DOHH2 (cell line): ENCODE measurements at regions not wholly inside any gene's neighbourhood (a gene's known extent, or its start where the extent isn't known, plus 50 kb on each side); places are given as distances from the start of the nearest gene placed in this dataset.

Experiments used
- H3F3A ChIP-seq: fragments of 200-600 bp; sonication (generic), shearing (Covaris generic); 2 replicates; pipeline ENCODE4 v1.6.0; 2016; ENCODE audit warnings: antibody characterized with exemption, mild to moderate bottlenecking; ENCODE audit not compliant: control insufficient read depth, insufficient read depth
- H3K27ac ChIP-seq: fragments of 200-600 bp; sonication (generic); 2 replicates; pipeline ENCODE4 v1.5.1; 2014; ENCODE audit warnings: low read depth, mild to moderate bottlenecking, low read length, moderate library complexity
- H3K27me3 ChIP-seq: fragments of 200-600 bp; sonication (generic); 2 replicates; pipeline ENCODE4 v1.6.1; 2014; ENCODE audit warnings: mild to moderate bottlenecking, low read length, mixed read lengths; ENCODE audit not compliant: control insufficient read depth
- H3K36me3 ChIP-seq: fragments of 200-600 bp; sonication (generic); 2 replicates; pipeline ENCODE4 v1.6.1; 2014; ENCODE audit warnings: mild to moderate bottlenecking, low read length, moderate library complexity, mixed read lengths; ENCODE audit not compliant: control insufficient read depth
- H3K4me1 ChIP-seq: fragments of 200-600 bp; sonication (generic); 2 replicates; pipeline ENCODE4 v1.6.1; 2014; ENCODE audit warnings: mild to moderate bottlenecking, low read length, mixed read lengths; ENCODE audit not compliant: control insufficient read depth
- H3K4me2 ChIP-seq: fragments of 200-600 bp; sonication (generic); 2 replicates; pipeline ENCODE4 v1.6.0; 2014; ENCODE audit warnings: mild to moderate bottlenecking, low read length, moderate library complexity
- H3K4me3 ChIP-seq: fragments of 200-600 bp; sonication (generic); 2 replicates; pipeline ENCODE4 v1.5.1; 2014; ENCODE audit warnings: mild to moderate bottlenecking, low read length, mixed read lengths
- H3K79me2 ChIP-seq: fragments of 200-600 bp; sonication (generic); 2 replicates; pipeline ENCODE4 v1.6.1; 2014; ENCODE audit warnings: mild to moderate bottlenecking, low read length, mixed read lengths; ENCODE audit not compliant: control insufficient read depth
- H3K9me2 ChIP-seq: fragments of 200-600 bp; sonication (generic); replicated peaks from 2 replicates; pipeline ENCODE4 v1.6.1; 2014; ENCODE audit warnings: mild to moderate bottlenecking, low read length, mixed read lengths; ENCODE audit not compliant: control insufficient read depth
- H3K9me3 ChIP-seq: fragments of 200-600 bp; sonication (generic); 2 replicates; pipeline ENCODE4 v1.6.1; 2014; ENCODE audit warnings: antibody characterized with exemption, low read length, mixed read lengths; ENCODE audit not compliant: control insufficient read depth, insufficient read depth
- H4K20me1 ChIP-seq: fragments of 200-600 bp; sonication (generic); 2 replicates; pipeline ENCODE4 v1.6.0; 2014; ENCODE audit warnings: low read depth, mild to moderate bottlenecking, antibody characterized with exemption, low read length, moderate library complexity; ENCODE audit not compliant: control insufficient read depth, insufficient read depth
- EZH2phosphoT487 ChIP-seq: fragments of 200-600 bp; sonication (generic); IDR thresholded peaks from 2 replicates; pipeline ENCODE4 v1.6.1; 2017; ENCODE audit warnings: borderline replicate concordance, mild to moderate bottlenecking, antibody characterized with exemption, low read length, moderate library complexity, mixed read lengths
- TF ChIP-seq, protein P1 (sequence below): fragments of 200-600 bp; sonication (generic); IDR thresholded peaks from one replicate; pipeline ENCODE4 v1.5.1; 2014; ENCODE audit warnings: antibody characterized with exemption, mild to moderate bottlenecking, low read depth, low read length; ENCODE audit not compliant: poor library complexity, severe bottlenecking

- TF ChIP-seq, protein P1, sequence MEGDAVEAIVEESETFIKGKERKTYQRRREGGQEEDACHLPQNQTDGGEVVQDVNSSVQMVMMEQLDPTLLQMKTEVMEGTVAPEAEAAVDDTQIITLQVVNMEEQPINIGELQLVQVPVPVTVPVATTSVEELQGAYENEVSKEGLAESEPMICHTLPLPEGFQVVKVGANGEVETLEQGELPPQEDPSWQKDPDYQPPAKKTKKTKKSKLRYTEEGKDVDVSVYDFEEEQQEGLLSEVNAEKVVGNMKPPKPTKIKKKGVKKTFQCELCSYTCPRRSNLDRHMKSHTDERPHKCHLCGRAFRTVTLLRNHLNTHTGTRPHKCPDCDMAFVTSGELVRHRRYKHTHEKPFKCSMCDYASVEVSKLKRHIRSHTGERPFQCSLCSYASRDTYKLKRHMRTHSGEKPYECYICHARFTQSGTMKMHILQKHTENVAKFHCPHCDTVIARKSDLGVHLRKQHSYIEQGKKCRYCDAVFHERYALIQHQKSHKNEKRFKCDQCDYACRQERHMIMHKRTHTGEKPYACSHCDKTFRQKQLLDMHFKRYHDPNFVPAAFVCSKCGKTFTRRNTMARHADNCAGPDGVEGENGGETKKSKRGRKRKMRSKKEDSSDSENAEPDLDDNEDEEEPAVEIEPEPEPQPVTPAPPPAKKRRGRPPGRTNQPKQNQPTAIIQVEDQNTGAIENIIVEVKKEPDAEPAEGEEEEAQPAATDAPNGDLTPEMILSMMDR: no peak
- no peak for TF ChIP-seq EZH2phosphoT487
- H3K27me3 ChIP-seq: no peaks in the 10 kb centered on the region
- H3K36me3 ChIP-seq: no peaks in the 10 kb centered on the region
- H3K27ac ChIP-seq: no peak overlapping the region
- H3K4me1 ChIP-seq: no peaks in the 10 kb centered on the region
- H3K4me3 ChIP-seq: no peak overlapping the region
- H3F3A ChIP-seq: no peaks in the 10 kb centered on the region
- H4K20me1 ChIP-seq: no peaks in the 10 kb centered on the region
- no peak overlapping the region for H3K4me2 ChIP-seq
- H3K9me3 ChIP-seq: no peaks in the 10 kb centered on the region
- no peaks in the 10 kb centered on the region for H3K9me2 ChIP-seq
- no peaks in the 10 kb centered on the region for H3K79me2 ChIP-seq
Observed at GRCh38 chr21:24955275-24955961, 651.9 kb downstream of the MRPL39 start.

- H3F3A ChIP-seq: no peaks in the 10 kb centered on the region
- H3K27me3 ChIP-seq: no peaks in the 10 kb centered on the region
- H3K27ac ChIP-seq: no peak overlapping the region
- no peaks in the 10 kb centered on the region for H3K79me2 ChIP-seq
- no peaks in the 10 kb centered on the region for H3K36me3 ChIP-seq
- H4K20me1 ChIP-seq: no peaks in the 10 kb centered on the region
- no peaks in the 10 kb centered on the region for H3K4me1 ChIP-seq
- no peak for TF ChIP-seq EZH2phosphoT487
- TF ChIP-seq, protein P1: no peak
- no peaks in the 10 kb centered on the region for H3K9me2 ChIP-seq
- H3K4me3 ChIP-seq: no peak overlapping the region
- no peak overlapping the region for H3K4me2 ChIP-seq
- no peaks in the 10 kb centered on the region for H3K9me3 ChIP-seq
Observed at GRCh38 chr21:24948186-24948585, 659.1 kb downstream of the MRPL39 start.

DNA sequence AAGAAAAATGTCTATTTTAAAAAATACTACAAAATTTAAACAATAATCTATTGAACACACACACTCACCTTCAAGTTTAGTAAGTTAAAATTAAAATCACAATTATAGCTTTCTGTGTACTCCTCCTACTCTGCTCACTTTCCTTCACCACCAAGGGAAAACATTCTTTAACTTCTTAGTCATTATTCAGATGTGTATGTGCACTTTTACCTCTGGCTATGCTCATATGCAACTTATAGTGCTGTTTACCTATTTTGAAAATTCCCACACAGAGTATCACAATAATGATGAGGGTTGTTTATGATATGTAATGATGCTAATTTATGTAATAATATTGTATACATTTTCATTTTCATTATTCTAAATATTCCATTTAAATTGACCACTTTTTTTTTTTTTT lies 661.4 kb downstream of the MRPL39 start:
- H3K4me3 ChIP-seq: no peak overlapping the region
- H3K27ac ChIP-seq: no peak overlapping the region
- no peaks in the 10 kb centered on the region for H3K4me1 ChIP-seq
- no peak overlapping the region for H3K4me2 ChIP-seq
- no peaks in the 10 kb centered on the region for H3F3A ChIP-seq
- H3K9me3 ChIP-seq: no peaks in the 10 kb centered on the region
- TF ChIP-seq EZH2phosphoT487: no peak
- TF ChIP-seq, protein P1: no peak
- no peaks in the 10 kb centered on the region for H4K20me1 ChIP-seq
- H3K36me3 ChIP-seq: no peaks in the 10 kb centered on the region
- H3K27me3 ChIP-seq: no peaks in the 10 kb centered on the region
- H3K79me2 ChIP-seq: no peaks in the 10 kb centered on the region
- no peaks in the 10 kb centered on the region for H3K9me2 ChIP-seq
